ENCODE measurements at regions not wholly inside any gene's neighbourhood (a gene's known extent, or its start where the extent isn't known, plus 50 kb on each side); places are given as distances from the start of the nearest gene placed in this dataset.
"Not testable (repeated sequence)": the region's sequence is repeated elsewhere in the genome, so short reads cannot be mapped to it uniquely, and the experiment has no call there.

- not testable (repeated sequence) for TF ChIP-seq CTCF (conservative IDR thresholded peaks at IDR 0.05 in 1 of 2, IDR thresholded peaks at IDR 0.05 in 1 of 2; ENCODE audit: low read depth in 1 of 2, low read length in 2 of 2); EZH2 (IDR thresholded peaks at IDR 0.05; ENCODE audit: low read length, missing control alignments)
Measured at GRCh38 chr1:206298032-206298392, 94.7 kb downstream of the SRGAP2 start.
